ENCODE measurements at regions not wholly inside any gene's neighbourhood (a gene's known extent, or its start where the extent isn't known, plus 50 kb on each side); places are given as distances from the start of the nearest gene placed in this dataset.
"Not testable (repeated sequence)": the region's sequence is repeated elsewhere in the genome, so short reads cannot be mapped to it uniquely, and the experiment has no call there.

GRCh38 chr3:74273555-74274402 is 340.7 kb downstream of the CNTN3 start:
- no peak for DNase-seq (ENCODE audit: low spot score)

DNA sequence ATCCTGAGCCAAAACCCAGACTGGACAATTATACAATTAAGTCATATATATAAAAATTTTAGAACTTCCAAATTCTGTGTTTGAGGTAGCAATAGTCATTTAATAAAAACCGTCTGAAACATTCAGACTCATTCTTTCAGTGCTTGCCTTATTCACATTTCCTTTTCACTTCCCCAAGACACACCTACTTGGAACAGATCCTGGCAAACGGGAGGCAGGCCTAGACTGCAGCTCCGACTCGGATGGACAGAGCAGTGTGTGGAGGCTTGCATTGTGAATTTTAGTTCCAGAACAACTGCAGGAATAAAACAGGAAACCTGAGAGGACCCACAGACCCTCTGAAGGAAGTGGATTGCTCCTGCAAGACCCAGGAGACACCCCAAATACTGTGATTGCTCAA is 341.4 kb downstream of the CNTN3 start:
- DNase-seq (ENCODE audit: low spot score) = no peak

GRCh38 chr3:74271541-74271940 is 342.9 kb downstream of the CNTN3 start:
- no peak for DNase-seq (ENCODE audit: low spot score)

- no peak for DNase-seq (ENCODE audit: low spot score)
Observed at GRCh38 chr3:74269689-74270088, 344.8 kb downstream of the CNTN3 start.

DNA sequence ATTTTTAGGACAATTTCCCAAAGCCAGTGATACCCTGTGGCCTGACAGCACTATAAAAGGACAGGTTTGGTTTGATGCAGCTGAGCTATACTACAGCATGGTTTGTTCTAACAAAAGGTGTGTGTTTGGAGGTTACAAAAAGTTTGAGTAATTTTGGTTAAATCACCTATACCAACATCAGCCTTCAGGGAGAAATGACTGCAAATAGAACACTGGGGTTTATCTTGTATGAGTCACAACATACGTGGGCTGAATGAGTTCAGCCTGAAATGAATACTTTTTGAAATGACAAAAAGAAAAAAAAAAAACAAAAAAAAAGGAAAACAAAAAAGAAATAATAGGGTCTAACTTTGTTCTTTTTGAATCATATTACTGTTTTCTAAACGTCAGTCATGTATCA is 345.7 kb downstream of the CNTN3 start:
- no peak for DNase-seq (ENCODE audit: low spot score)

GRCh38 chr3:74267588-74268184 is 346.8 kb downstream of the CNTN3 start:
- peak; percentile 39 for DNase-seq (ENCODE audit: low spot score)

DNA sequence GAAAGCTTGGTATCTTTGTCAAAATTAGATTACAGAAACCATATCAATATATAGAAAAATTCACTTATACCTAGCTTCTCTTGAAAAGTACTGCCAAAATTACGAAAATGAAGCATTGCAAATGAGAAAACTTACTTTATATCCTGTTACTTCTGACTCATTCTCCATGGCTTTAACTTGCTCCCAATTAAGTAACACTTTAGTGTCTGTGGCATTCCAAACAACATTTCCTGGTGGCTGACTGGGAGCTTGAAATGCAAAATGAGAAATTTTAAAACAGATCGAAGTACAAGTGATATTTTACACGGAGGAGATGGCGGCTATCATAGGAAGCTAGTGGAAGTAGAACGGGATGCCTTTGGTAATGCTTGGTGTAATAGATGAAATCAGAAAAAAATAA is 347.3 kb downstream of the CNTN3 start:
- DNase-seq (ENCODE audit: low spot score) = no peak

- DNase-seq (ENCODE audit: low spot score) = no peak
Observed at GRCh38 chr3:74265069-74265468, 349.4 kb downstream of the CNTN3 start.

GRCh38 chr3:74263031-74263430 is 351.4 kb downstream of the CNTN3 start:
- DNase-seq (ENCODE audit: low spot score) = no peak

GRCh38 chr3:74233091-74233490 is 381.4 kb downstream of the CNTN3 start:
- DNase-seq (ENCODE audit: low spot score) = no peak

DNA sequence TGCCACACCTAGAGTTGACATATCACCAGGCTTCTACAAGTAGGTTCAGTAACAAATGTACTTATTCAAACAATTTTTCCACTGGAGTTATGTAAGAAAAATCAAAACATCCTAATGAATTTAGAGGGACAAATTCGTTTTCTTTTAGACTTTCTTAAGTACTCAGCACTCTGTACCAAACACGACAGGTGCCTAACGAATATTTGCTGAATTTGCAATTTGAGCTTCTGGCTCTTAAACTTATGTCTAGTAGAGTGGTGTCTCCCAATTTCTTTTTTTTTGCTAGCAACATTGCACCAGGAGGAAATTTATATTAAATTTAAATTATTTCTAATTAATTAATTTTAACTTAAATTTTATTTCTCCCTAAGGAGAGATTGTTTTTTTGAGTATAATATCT is 397.0 kb downstream of the CNTN3 start:
- DNase-seq (ENCODE audit: low spot score) = no peak

- DNase-seq (ENCODE audit: low spot score) = no peak
Observed at GRCh38 chr3:74214286-74214685, 400.2 kb downstream of the CNTN3 start.

DNA sequence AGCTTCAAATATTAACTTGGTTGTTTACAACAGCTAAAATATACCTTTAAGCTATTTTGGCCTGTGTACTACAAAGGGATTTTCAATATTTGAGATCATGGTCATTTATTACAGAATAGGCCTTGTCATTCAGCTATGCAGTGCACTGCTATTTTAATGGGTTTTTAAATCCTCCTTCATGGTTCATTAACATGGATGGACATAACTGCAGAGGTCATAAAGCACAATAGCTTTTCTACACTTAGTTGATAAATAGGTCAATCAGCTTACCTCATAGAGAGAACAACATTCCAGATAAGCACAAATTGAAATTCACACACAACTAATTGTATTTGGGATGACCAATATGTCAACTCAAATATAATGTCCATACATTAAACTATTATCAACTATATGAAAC is 403.7 kb downstream of the CNTN3 start:
- DNase-seq (ENCODE audit: low spot score) = no peak

- no peak for DNase-seq (ENCODE audit: low spot score)
Observed at GRCh38 chr3:74200952-74201351, 413.5 kb downstream of the CNTN3 start.

DNA sequence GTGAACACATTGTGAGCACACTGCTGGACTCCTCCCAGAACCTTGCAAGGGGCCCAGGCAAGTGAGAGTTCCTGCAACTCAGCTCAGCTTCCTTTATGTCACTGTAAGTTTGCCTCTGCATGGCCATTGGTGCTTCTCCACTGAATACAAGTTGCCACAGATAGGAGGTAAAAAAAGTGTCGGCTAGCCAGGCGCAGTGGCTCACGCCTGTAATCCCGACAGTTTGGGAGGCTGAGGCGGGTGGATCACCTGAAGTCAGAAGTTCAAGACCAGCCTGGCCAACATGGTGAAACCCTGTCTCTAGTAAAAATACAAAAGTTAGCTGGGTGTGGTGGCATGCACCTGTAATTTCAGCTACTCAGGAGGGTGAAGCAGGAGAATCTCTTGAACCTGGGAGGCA is 435.8 kb downstream of the CNTN3 start:
- not testable (repeated sequence) for DNase-seq (ENCODE audit: low spot score)

GRCh38 chr3:74173090-74173489 is 441.4 kb downstream of the CNTN3 start:
- DNase-seq (ENCODE audit: low spot score) = no peak

DNA sequence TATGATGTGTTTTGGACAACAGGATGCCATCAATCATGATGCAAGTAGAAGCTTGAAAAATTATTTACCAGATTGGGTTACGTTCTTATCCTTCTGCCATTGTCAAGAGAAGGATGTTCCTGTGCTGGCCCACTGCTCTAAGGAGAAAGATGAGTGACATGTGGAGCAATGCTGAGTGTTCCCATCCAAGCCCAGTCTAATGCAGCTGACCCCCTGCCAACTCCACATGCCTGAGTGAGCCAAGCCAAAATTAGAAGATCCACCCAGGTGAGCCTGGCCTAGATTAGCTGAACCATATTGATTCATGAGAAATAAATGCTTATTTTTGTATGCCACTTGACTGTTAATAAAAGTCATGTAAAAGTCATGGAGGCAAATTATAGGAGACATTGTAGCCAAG is 446.5 kb downstream of the CNTN3 start:
- no peak for DNase-seq (ENCODE audit: low spot score)

GRCh38 chr3:74165211-74165610 is 449.2 kb downstream of the CNTN3 start:
- no peak for DNase-seq (ENCODE audit: low spot score)

GRCh38 chr3:74149466-74149865 is 465.0 kb downstream of the CNTN3 start:
- DNase-seq (ENCODE audit: low spot score) = no peak

DNA sequence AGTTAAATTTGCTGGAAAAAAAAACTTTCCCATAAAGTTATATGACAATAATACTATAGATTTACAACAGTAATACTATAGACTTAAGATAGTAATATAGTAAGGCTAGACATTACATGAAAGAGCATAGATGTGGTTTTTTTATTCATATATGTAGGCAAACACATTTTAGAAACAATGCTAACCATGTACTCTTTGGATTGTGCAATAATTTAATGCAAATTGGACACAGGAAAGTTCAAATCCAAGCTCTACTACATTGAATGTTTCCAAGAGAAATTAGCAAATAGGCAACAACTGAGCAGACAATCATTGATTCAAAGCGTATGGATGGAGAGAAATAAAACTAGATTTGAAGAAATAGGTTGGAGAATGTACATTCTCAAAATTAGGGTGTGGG is 469.2 kb downstream of the CNTN3 start:
- DNase-seq (ENCODE audit: low spot score) = no peak

GRCh38 chr3:74139648-74140047 is 474.8 kb downstream of the CNTN3 start:
- DNase-seq (ENCODE audit: low spot score) = no peak

GRCh38 chr3:74137790-74138189 is 476.7 kb downstream of the CNTN3 start:
- DNase-seq (ENCODE audit: low spot score) = no peak

GRCh38 chr3:74135808-74136207 is 478.7 kb downstream of the CNTN3 start:
- no peak for DNase-seq (ENCODE audit: low spot score)

DNA sequence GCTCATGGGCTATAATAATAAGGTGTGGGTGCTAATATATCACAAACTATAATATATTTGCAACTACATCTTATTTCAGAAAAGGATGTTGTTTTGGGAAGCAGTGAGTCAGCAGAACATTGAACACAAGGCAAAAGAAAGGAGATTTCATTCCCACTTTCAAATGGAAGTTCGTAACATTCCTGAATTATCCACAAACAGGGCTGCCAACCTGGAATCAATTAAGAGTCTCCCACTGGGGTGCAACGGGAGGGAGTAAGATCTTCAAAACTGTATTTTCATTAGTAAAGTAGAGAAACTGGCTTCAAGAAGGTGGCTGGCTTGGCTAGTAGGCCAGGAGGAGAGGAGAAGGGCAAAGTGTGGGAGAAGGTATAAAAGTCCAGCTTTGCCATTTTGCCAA is 479.6 kb downstream of the CNTN3 start:
- DNase-seq (ENCODE audit: low spot score) = no peak

Data from kidney capillary endothelial cell (primary cell).